HUES64 (cell line): ENCODE measurements at regions not wholly inside any gene's neighbourhood (a gene's known extent, or its start where the extent isn't known, plus 50 kb on each side); places are given as distances from the start of the nearest gene placed in this dataset.

Experiments
- H3K27ac ChIP-seq: 2 replicates; pipeline ENCODE4 v1.7.0; 2013; ENCODE audit warnings: low read depth, low read length, inconsistent platforms
- H3K27me3 ChIP-seq: 2 replicates; pipeline ENCODE4 v1.6.1; 2013; ENCODE audit warnings: mild to moderate bottlenecking, low read length; ENCODE audit not compliant: insufficient read depth
- H3K36me3 ChIP-seq: 2 replicates; pipeline ENCODE4 v1.6.1; 2013; ENCODE audit warnings: mild to moderate bottlenecking, low read length; ENCODE audit not compliant: insufficient read depth
- H3K4me1 ChIP-seq: 2 replicates; pipeline ENCODE4 v1.6.1; 2013; ENCODE audit warnings: mild to moderate bottlenecking, low read length, moderate library complexity; ENCODE audit not compliant: insufficient read depth
- H3K4me3 ChIP-seq: 2 replicates; pipeline ENCODE4 v1.5.1; 2013; ENCODE audit warnings: mild to moderate bottlenecking, low read length, moderate library complexity
- H3K9ac ChIP-seq: 2 replicates; pipeline ENCODE4 v1.6.1; 2013; ENCODE audit warnings: mild to moderate bottlenecking, low read depth, low read length
- H3K9me3 ChIP-seq: 2 replicates; pipeline ENCODE4 v1.6.1; 2013; ENCODE audit warnings: low read depth, low read length; ENCODE audit not compliant: insufficient read depth
- WGBS: fragments of 150-250, 120-280 bp; methylation state at CpG from one replicate; pipeline ENCODE4 v1.1.7; 2013; ENCODE audit warnings: missing lambda C conversion rate; 5-methylcytosine and 5-hydroxymethylcytosine counted together

DNA sequence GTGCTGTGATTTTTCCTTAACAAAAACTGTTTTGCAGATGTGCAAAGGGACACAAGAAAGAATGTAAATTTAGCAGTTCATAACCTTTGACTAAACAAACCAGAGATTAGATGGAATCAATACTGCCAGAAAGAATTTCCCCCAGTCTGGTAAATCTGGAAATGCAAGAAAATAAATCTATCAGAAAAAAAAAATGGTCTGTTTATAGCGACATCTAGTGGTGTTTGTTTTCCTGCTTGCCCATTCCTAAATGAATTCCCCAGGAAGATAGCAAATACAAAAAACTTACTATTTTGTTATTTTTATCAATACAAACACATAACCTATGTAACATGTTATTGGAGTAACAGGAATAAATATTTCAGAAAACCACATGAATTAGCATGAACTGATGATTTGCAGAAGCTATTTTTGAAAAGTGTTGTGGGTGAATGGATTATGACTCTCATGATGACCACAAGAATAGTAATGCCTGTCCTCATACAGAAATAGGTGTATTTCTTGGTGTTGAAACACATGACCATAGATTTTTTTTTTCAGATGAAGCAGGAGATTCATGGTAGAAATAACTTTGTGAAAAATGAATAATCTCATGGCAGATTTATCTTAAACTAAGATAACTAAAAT lies 1703.8 kb downstream of the MAT2B start:
- no CpG with 5 or more reads among the region's 1 CpG for WGBS
- Histone ChIP-seq H3K4me3 (no peak overlapping the region), H3K27ac (no peak overlapping the region)

DNA sequence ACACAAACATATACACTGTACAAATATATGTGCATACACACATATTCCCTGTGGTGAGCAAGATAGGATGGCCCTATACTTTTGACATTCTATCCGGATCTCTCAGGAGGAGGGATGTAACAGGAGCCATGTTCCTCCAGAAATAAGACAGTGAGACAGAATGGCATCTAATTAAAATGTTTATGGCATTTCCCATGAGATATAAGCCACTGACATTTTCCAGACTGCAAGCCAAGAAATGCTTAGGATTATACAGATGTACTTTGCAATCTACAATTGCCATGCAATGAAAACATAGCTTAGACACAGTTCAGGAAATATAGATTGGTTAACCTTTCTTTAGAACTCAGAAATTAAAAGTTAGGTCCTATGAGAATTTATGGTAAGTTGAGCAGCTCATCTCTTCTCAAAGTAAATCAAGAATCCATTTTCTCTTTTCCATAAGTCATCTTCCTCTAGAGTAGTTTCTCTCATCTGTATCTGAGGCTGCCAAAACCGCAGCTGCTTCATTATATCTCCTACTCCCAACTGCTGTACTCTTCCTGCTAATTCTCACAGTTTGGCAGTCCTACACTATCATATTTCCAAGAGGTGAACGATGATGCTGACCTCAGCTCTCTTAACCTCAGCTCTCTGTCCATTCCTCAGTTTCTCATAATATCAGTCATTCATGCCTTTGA lies 1719.1 kb downstream of the MAT2B start:
- WGBS, result 94% methylated on average over 3 of the region's 3 CpGs
- no peaks in the 10 kb centered on the region for H3K27me3 ChIP-seq
- H3K4me3 ChIP-seq, result no peak overlapping the region
- H3K4me1 ChIP-seq, result peaks cover 16% of the 10 kb centered on the region
- no peak overlapping the region for H3K9ac ChIP-seq
- H3K36me3 ChIP-seq, result no peaks in the 10 kb centered on the region
- no peaks in the 10 kb centered on the region for H3K9me3 ChIP-seq
- no peak overlapping the region for H3K27ac ChIP-seq

More for the DNA sequence above, 1703.8 kb downstream of the MAT2B start:
- Histone ChIP-seq H3K36me3 (no peaks in the 10 kb centered on the region), H3K9me3 (no peaks in the 10 kb centered on the region), H3K4me1 (peaks cover 14% of the 10 kb centered on the region), H3K9ac (no peak overlapping the region), H3K27me3 (no peaks in the 10 kb centered on the region)

DNA sequence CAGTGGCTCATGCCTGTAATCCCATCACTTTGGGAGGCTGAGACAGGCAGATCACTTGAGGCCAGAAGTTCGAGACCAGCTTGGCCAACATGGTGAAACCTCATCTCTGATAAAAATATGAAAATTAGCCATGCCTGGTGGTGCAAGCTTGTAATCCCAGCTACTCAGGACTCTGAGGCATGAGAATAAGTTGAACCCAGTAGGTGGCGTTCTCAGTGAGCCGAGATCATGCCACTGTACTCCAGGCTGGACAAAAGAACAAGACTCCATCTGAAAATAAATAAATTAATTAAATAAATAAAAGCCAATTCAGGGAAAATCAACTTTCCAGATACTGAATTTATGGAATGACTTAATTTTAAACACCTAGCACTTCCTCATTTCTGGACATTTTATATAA lies 1722.1 kb downstream of the MAT2B start:
- Histone ChIP-seq H3K27ac (no peak overlapping the region), H3K27me3 (no peaks in the 10 kb centered on the region), H3K36me3 (no peaks in the 10 kb centered on the region), H3K9ac (no peak overlapping the region), H3K4me3 (no peak overlapping the region), H3K4me1 (peaks cover 39% of the 10 kb centered on the region), H3K9me3 (no peaks in the 10 kb centered on the region)
- WGBS, result over 99% methylated on average over 3 of the region's 3 CpGs

DNA sequence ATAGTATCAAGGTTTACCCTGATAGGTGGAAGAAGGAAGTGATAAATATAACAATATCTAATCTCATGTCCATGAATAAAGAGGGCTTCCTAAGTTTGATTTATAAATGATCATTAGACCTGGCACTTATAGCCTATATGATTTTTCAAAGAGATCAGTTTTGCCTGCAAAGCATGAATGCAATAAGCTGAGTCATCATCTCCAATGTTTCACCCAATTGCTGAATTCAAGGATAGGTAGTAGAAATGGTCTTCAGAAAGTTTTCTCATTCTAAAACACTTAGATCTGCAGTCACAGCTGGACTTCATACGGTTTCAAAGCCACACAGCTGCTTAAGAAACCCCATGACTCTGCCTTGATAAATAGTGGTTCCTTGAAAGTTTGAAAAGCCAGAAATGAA lies 1722.8 kb downstream of the MAT2B start:
- no peaks in the 10 kb centered on the region for H3K9me3 ChIP-seq
- H3K9ac ChIP-seq, result no peak overlapping the region
- WGBS, result 80% methylated on average over 1 of the region's 1 CpG
- H3K27ac ChIP-seq, result no peak overlapping the region
- peaks cover 44% of the 10 kb centered on the region for H3K4me1 ChIP-seq
- H3K4me3 ChIP-seq, result no peak overlapping the region
- H3K27me3 ChIP-seq, result no peaks in the 10 kb centered on the region
- H3K36me3 ChIP-seq, result no peaks in the 10 kb centered on the region

DNA sequence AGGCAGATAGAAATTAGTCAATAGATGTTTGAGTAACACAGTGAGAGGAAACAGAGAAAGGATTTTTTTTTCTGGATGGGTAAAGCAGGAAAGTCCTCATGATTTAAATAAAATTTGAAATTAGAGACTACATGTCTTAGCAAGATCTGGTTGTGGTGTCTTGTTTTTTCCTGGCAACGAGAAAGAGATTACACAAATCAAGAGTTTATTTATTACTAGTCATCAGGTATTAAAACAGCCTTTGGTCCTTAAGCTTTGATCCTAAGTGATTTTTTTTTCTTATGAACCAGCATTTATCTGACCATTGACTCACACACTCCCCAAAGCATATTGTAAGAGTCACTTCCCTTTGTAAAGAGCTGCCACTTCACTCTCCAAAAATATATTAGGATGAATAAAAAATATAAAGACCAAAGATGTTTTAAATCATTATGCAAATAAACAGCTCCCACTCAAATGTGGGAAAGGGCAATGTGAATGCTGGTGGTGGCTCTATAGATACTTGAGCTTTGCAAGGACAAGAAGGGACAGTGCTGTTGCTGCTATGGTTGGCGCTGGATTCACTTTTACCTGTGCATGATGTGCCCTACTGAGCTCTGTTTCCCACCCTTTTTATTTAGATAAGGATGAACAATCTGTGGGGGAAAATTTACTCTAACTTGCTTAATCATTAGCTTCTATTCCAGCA lies 1726.5 kb downstream of the MAT2B start:
- Histone ChIP-seq H3K4me3 (no peak overlapping the region), H3K9ac (peak overlapping the region; percentile 34; the same call in 1 of the 2 replicates)
- 88% methylated on average over 2 of the region's 2 CpGs for WGBS

DNA sequence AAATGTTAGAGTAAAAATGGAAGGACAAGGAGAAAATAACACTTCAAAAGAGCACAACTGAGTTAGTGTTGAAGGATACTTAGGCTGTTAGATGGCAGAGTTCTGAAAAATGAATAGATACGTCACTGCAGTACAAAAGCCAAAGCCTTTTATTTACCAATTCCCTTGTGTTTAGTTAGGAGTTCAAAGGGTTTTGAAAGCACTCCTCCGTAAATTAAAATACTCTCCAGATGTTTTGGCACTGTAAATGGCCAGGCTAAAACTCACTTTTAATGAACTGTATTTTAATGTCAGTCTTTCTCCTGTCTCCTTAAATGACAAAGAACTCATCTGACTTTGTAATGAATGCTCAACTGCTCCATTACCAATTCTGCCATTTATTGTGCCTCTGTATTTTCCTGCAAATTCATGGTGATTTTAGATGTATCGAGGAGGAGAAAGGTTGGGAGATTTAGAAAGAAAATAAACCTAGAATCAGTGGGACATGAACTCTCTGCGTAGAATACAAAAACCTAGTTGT lies 1727.2 kb downstream of the MAT2B start:
- 28% methylated on average over 4 of the region's 4 CpGs for WGBS
- Histone ChIP-seq H3K36me3 (peaks cover 6% of the 10 kb centered on the region; the same call in 1 of the 2 replicates), H3K4me3 (no peak overlapping the region), H3K4me1 (peaks cover 48% of the 10 kb centered on the region), H3K27ac (peak overlapping the region; percentile 84), H3K27me3 (no peaks in the 10 kb centered on the region), H3K9me3 (peaks cover 20% of the 10 kb centered on the region), H3K9ac (peak overlapping the region; percentile 34; the same call in 1 of the 2 replicates)

More for the DNA sequence above, 1726.5 kb downstream of the MAT2B start:
- Histone ChIP-seq H3K4me1 (peaks cover 48% of the 10 kb centered on the region), H3K27me3 (no peaks in the 10 kb centered on the region), H3K36me3 (peaks cover 6% of the 10 kb centered on the region; the same call in 1 of the 2 replicates), H3K9me3 (peaks cover 20% of the 10 kb centered on the region), H3K27ac (peak overlapping the region; percentile 84; the same call in 1 of the 2 replicates)

DNA sequence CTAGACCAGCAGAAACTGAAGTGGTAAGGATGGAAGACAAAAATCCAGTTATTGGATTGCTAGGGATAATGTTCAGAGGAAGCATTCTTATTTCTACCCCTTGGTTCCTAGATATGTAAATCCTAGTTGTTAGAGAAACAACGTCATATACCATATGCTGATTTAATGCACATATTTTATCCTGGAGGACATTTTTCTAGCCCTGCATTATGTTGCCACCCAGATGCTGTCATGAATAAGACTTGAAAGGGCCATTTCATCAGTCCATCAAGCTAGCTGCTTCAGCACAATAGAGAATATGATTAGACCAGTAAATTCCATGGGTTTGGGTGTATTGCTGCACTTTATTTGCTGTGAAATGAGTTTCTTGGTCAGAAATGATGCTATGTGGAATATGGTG lies 1736.4 kb downstream of the MAT2B start:
- Histone ChIP-seq H3K4me3 (no peak overlapping the region), H3K9ac (no peak overlapping the region), H3K27me3 (no peaks in the 10 kb centered on the region), H3K9me3 (no peaks in the 10 kb centered on the region), H3K27ac (no peak overlapping the region), H3K4me1 (no peaks in the 10 kb centered on the region), H3K36me3 (no peaks in the 10 kb centered on the region)
- 100% methylated on average over 1 of the region's 1 CpG for WGBS

DNA sequence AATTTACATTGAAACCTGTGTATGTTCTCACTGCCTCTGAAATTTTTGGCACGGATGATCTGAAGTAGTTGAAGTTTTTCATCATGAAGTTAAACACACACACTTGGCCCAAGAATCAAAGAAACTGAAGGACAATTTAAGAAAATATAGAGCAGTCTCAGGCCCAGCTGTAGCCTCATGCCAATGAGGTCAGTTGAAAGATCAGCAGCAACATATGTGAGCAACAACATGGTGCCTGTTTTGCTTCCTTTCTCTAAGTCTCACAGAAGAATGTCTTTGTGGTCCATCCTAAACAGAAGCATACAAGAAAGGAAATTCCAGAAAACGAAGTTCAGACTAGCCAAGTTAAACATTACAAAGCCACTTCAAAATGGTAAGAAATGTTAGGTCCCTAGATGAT lies 1737.2 kb downstream of the MAT2B start:
- 100% methylated on average over 2 of the region's 2 CpGs for WGBS
- Histone ChIP-seq H3K36me3 (no peaks in the 10 kb centered on the region), H3K4me1 (no peaks in the 10 kb centered on the region; the same call in 1 of the 2 replicates), H3K9ac (no peak overlapping the region), H3K9me3 (no peaks in the 10 kb centered on the region), H3K27me3 (no peaks in the 10 kb centered on the region), H3K27ac (no peak overlapping the region), H3K4me3 (no peak overlapping the region)

DNA sequence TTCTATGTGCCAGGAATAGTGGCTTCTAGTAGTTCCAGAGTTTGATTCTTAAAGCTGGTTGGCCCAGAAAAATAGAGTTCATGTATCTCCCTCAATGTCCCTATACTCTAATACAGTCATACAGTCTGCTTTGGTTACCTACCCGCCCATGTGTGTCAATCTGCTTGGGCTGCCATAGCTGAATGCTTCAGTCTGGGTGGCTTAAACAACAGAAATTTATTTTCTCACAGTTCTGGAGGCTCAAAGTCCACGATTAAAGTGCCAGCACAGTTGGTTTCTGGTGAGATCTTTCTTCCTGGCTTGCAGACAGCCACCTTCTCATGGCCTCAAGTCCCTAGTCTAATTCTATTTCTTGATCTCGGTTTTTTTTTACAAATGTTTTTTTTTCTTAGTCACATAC lies 1739.0 kb downstream of the MAT2B start:
- Histone ChIP-seq H3K27me3 (no peaks in the 10 kb centered on the region), H3K4me1 (no peaks in the 10 kb centered on the region; the same call in 1 of the 2 replicates), H3K36me3 (no peaks in the 10 kb centered on the region), H3K9me3 (no peaks in the 10 kb centered on the region), H3K9ac (no peak overlapping the region), H3K27ac (no peak overlapping the region), H3K4me3 (no peak overlapping the region)
- 88% methylated on average over 2 of the region's 3 CpGs for WGBS

DNA sequence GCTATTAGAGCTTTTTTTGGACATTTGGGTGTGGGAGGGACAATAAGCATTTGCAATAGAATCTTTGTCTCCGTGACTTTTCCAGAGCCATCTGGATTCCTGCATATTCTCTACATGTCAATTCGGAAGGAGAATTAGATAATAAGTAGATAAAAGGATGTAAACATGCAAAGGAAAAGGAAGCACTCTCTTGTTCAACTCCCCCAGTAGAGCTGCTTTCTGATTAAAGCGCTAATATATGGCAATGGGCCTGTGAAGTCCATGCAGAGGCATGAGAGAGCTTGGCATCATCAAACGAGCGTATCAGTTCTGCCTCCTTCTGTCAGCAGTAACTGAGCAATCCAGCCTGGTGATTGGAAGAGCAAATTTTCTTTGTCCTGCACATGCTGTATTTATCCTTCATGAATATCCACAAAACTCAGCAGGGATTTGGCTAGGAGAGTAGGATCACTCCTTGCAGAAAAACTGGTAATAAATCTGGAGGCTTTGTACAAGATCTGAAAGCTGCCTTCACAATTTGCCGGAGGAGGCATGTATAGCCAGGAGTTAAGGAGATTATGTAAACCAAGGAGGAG lies 1752.9 kb downstream of the MAT2B start:
- Histone ChIP-seq H3K36me3 (no peaks in the 10 kb centered on the region), H3K4me1 (peaks cover 11% of the 10 kb centered on the region), H3K9me3 (no peaks in the 10 kb centered on the region), H3K27ac (no peak overlapping the region), H3K4me3 (no peak overlapping the region), H3K27me3 (no peaks in the 10 kb centered on the region), H3K9ac (no peak overlapping the region)
- 89% methylated on average over 6 of the region's 6 CpGs for WGBS

DNA sequence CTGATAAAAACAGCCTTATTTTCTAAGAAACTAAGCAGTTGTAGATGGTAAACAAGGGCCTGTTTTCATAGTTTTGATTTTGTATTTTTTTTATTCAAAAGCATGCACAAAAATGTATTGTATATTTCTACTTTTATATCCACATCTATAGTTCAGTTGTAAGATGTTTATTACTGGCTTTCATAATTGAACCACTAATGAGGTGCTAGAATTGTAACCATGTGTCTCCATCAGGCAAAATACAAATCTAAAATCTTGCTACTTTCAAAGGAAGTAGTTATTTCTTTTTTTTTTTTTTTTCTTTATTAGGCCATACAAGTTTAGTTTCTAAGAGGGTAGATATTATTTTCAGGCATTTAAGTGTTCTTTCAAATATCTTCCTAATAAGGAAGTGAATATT lies 1755.0 kb downstream of the MAT2B start:
- no peak overlapping the region for H3K9ac ChIP-seq
- no peaks in the 10 kb centered on the region for H3K9me3 ChIP-seq
- peaks cover 11% of the 10 kb centered on the region for H3K4me1 ChIP-seq
- H3K27me3 ChIP-seq, result no peaks in the 10 kb centered on the region
- no peak overlapping the region for H3K27ac ChIP-seq
- no peaks in the 10 kb centered on the region for H3K36me3 ChIP-seq
- no peak overlapping the region for H3K4me3 ChIP-seq
